NOMO-1 (cell line): ENCODE measurements at regions not wholly inside any gene's neighbourhood (a gene's known extent, or its start where the extent isn't known, plus 50 kb on each side); places are given as distances from the start of the nearest gene placed in this dataset.
A peak's percentile ranks its signal among the peaks of the same experiment; 100 is the strongest.

Experiments
- DNase-seq, 2 experiments: peaks; one replicate each; lab custom pipeline; 2025; ENCODE audit not compliant: unreplicated experiment in 2 of 2; lab: John Stamatoyannopoulos, UW

GRCh38 chr5:27524515-27524914 lies 486.1 kb upstream of the CDH9 start:
- DNase-seq = no peak

- no peak for DNase-seq
Observed at GRCh38 chr5:27523629-27524028, 485.2 kb upstream of the CDH9 start.

GRCh38 chr5:27516437-27516836 lies 478.1 kb upstream of the CDH9 start:
- peak; percentile 11 to 30 for DNase-seq

- DNase-seq = no peak
Observed at GRCh38 chr5:27511061-27511460, 472.7 kb upstream of the CDH9 start.

GRCh38 chr5:27503813-27504212 lies 465.4 kb upstream of the CDH9 start:
- DNase-seq = no peak

- DNase-seq = no peak
Observed at GRCh38 chr5:27502236-27502635, 463.9 kb upstream of the CDH9 start.

- no peak for DNase-seq
Observed at GRCh38 chr5:27497491-27497890, 459.1 kb upstream of the CDH9 start.

- DNase-seq = no peak
Observed at GRCh38 chr5:27494887-27495286, 456.5 kb upstream of the CDH9 start.

- peak in 1 of 2 experiments; percentile 43 for DNase-seq
Observed at GRCh38 chr5:27491746-27492439, 453.5 kb upstream of the CDH9 start.

- no peak for DNase-seq
Observed at GRCh38 chr5:27491047-27491446, 452.7 kb upstream of the CDH9 start.

GRCh38 chr5:27489701-27490100 lies 451.3 kb upstream of the CDH9 start:
- DNase-seq = no peak

GRCh38 chr5:27482663-27483062 lies 444.3 kb upstream of the CDH9 start:
- DNase-seq = no peak

- DNase-seq = no peak
Observed at GRCh38 chr5:27479859-27480258, 441.5 kb upstream of the CDH9 start.

- no peak for DNase-seq
Observed at GRCh38 chr5:27477550-27477949, 439.2 kb upstream of the CDH9 start.

- no peak for DNase-seq
Observed at GRCh38 chr5:27476356-27476988, 438.1 kb upstream of the CDH9 start.

- no peak for DNase-seq
Observed at GRCh38 chr5:27475063-27475462, 436.7 kb upstream of the CDH9 start.

GRCh38 chr5:27474395-27474794 lies 436.0 kb upstream of the CDH9 start:
- no peak for DNase-seq

- no peak for DNase-seq
Observed at GRCh38 chr5:27474047-27474309, 435.6 kb upstream of the CDH9 start.

- no peak for DNase-seq
Observed at GRCh38 chr5:27473307-27474046, 435.1 kb upstream of the CDH9 start.

- no peak for DNase-seq
Observed at GRCh38 chr5:27472871-27473270, 434.5 kb upstream of the CDH9 start.

- no peak for DNase-seq
Observed at GRCh38 chr5:27472000-27472763, 433.8 kb upstream of the CDH9 start.
